ENCODE measurements at regions not wholly inside any gene's neighbourhood (a gene's known extent, or its start where the extent isn't known, plus 50 kb on each side); places are given as distances from the start of the nearest gene placed in this dataset.

GRCh38 chr5:141800617-141801016 is 77.6 kb downstream of the PCDH1 start:
- no peak for DNase-seq

GRCh38 chr5:141799507-141800167 is 78.6 kb downstream of the PCDH1 start:
- DNase-seq, result no peak

- no peak for DNase-seq
These were observed 80.8 kb downstream of the PCDH1 start for GRCh38 chr5:141797425-141797824.

- DNase-seq, result no peak
These were observed 82.8 kb downstream of the PCDH1 start for GRCh38 chr5:141795421-141795820.

GRCh38 chr5:141793881-141794280 is 84.3 kb downstream of the PCDH1 start:
- DNase-seq, result no peak

GRCh38 chr5:141793403-141793802 is 84.8 kb downstream of the PCDH1 start:
- DNase-seq, result no peak

- DNase-seq, result no peak
These were observed 87.6 kb downstream of the PCDH1 start for GRCh38 chr5:141790630-141791029.

GRCh38 chr5:141789330-141789729 is 88.9 kb downstream of the PCDH1 start:
- DNase-seq, result no peak

- no peak for DNase-seq
These were observed 89.8 kb downstream of the PCDH1 start for GRCh38 chr5:141788296-141788970.

GRCh38 chr5:141787376-141787775 is 90.8 kb downstream of the PCDH1 start:
- no peak for DNase-seq

- DNase-seq, result no peak
These were observed 91.5 kb downstream of the PCDH1 start for GRCh38 chr5:141786700-141787099.

GRCh38 chr5:141785711-141786110 is 92.5 kb downstream of the PCDH1 start:
- no peak for DNase-seq

GRCh38 chr5:141785135-141785534 is 93.1 kb downstream of the PCDH1 start:
- no peak for DNase-seq

GRCh38 chr5:141784529-141784928 is 93.7 kb downstream of the PCDH1 start:
- no peak for DNase-seq

- no peak for DNase-seq
These were observed 94.3 kb downstream of the PCDH1 start for GRCh38 chr5:141783947-141784296.

GRCh38 chr5:141783005-141783946 is 94.9 kb downstream of the PCDH1 start:
- DNase-seq, result no peak

- no peak for DNase-seq
These were observed 96.3 kb downstream of the PCDH1 start for GRCh38 chr5:141781910-141782309.

GRCh38 chr5:141780952-141781781 is 97.0 kb downstream of the PCDH1 start:
- no peak for DNase-seq

GRCh38 chr5:141780240-141780951 is 97.8 kb downstream of the PCDH1 start:
- DNase-seq, result no peak

- no peak for DNase-seq
These were observed 97.5 kb upstream of the ARAP3 start for GRCh38 chr5:141779503-141779973.

- DNase-seq, result no peak
These were observed 96.7 kb upstream of the ARAP3 start for GRCh38 chr5:141778683-141779082.

GRCh38 chr5:141778206-141778605 is 96.2 kb upstream of the ARAP3 start:
- no peak for DNase-seq

Measured in Kasumi-1 (cell line).